SJSA1 (cell line): ENCODE measurements at regions not wholly inside any gene's neighbourhood (a gene's known extent, or its start where the extent isn't known, plus 50 kb on each side); places are given as distances from the start of the nearest gene placed in this dataset.
A peak's percentile ranks its signal among the peaks of the same experiment; 100 is the strongest.
"Not testable (repeated sequence)": the region's sequence is repeated elsewhere in the genome, so short reads cannot be mapped to it uniquely, and the experiment has no call there.

ENCODE experiments used
- DNase-seq, 2 experiments: peaks; one replicate each; pipeline ENCODE4 v3.0.0-alpha.2; 2015 to 2020; ENCODE audit warnings: low spot score in 2 of 2, low read depth in 1 of 2
- H3K27ac ChIP-seq: fragments of 250-450 bp; sonication (Bioruptor Pico); 2 replicates; pipeline ENCODE4 v1.5.1; 2020; ENCODE audit warnings: mild to moderate bottlenecking, moderate library complexity
- H3K27me3 ChIP-seq: fragments of 250-450 bp; sonication (Bioruptor Pico); replicated peaks from 2 replicates; pipeline ENCODE4 v1.5.1; 2020; ENCODE audit warnings: mild to moderate bottlenecking, moderate library complexity
- H3K36me3 ChIP-seq: fragments of 250-450 bp; sonication (Bioruptor Pico); 2 replicates; pipeline ENCODE4 v1.5.1; 2020; ENCODE audit warnings: mild to moderate bottlenecking
- H3K4me1 ChIP-seq: fragments of 250-450 bp; sonication (Bioruptor Pico); replicated peaks from 2 replicates; pipeline ENCODE4 v1.6.1; 2021; ENCODE audit warnings: mild to moderate bottlenecking
- H3K4me3 ChIP-seq: fragments of 250-450 bp; sonication (Bioruptor Pico); 2 replicates; pipeline ENCODE4 v1.5.1; 2020; ENCODE audit warnings: mild to moderate bottlenecking
- H3K9me3 ChIP-seq: fragments of 250-450 bp; sonication (Bioruptor Pico); replicated peaks from 2 replicates; pipeline ENCODE4 v1.5.1; 2020; ENCODE audit warnings: mild to moderate bottlenecking

DNA sequence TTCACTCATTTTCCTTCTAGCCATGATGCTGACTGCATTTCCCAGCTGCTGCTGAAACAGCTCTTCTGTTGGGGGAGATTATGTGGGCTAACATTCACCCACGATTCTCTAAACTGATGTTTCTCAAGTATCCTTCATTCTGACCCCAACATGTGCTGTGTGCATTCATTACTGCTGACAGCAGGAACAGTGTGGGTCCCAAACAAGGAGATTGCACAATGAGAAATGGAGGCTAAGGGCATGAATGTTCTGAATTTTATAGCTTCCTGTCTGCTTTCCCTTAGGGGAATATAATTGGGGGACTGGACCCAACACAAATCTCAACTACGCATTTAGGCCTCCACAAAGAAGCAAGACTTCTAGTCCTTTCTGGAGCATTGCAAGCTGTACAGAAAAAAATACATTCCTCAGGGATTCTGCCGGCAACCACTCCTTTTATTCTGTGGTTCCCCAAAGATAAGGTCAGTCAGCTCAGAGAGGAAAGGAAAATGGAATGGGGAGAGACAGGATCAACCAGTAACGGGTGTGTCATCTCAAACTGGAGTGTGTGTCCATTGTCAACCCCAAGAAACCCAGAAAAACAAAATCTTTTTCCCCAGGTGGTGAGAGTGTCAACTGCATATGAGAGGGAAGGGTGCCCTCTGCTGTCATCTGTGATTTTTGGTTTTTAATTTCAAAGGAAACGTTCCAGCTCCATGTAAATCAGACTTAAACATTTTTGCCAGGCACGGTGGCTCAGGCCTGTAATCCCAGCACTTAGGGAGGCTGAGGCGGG lies 81.5 kb upstream of the EGFL6 start:
- Histone ChIP-seq H3K36me3 (no peaks in the 10 kb centered on the region), H3K27me3 (no peaks in the 10 kb centered on the region), H3K27ac (peak overlapping the region; percentile 95), H3K4me3 (no peak overlapping the region), H3K4me1 (peaks cover 39% of the 10 kb centered on the region), H3K9me3 (no peaks in the 10 kb centered on the region)
- peak; percentile 60 to 80 for DNase-seq

DNA sequence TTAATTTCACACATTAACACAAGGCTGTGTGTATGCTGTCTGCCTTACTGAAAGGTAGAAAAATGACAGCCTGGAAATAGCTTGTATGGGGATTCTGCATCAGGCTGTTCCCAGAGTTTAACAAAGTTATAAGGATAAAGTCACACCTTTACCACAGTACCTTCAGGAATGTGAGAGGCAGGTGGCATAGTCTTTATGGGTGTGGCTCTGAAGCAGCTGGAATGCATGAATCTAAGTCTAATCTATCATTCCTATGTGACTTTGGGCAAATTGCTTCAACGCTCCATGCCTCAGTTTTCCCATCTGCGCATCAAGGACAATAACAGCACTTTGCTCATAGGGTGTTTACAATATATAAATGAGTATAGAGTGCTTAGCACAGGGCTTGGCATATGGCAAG lies 84.2 kb upstream of the EGFL6 start:
- H3K36me3 ChIP-seq = no peaks in the 10 kb centered on the region
- H3K4me1 ChIP-seq = peaks cover 39% of the 10 kb centered on the region
- H3K4me3 ChIP-seq = no peak overlapping the region
- DNase-seq = no peak
- no peaks in the 10 kb centered on the region for H3K27me3 ChIP-seq
- H3K9me3 ChIP-seq = no peaks in the 10 kb centered on the region
- H3K27ac ChIP-seq = no peak overlapping the region

DNA sequence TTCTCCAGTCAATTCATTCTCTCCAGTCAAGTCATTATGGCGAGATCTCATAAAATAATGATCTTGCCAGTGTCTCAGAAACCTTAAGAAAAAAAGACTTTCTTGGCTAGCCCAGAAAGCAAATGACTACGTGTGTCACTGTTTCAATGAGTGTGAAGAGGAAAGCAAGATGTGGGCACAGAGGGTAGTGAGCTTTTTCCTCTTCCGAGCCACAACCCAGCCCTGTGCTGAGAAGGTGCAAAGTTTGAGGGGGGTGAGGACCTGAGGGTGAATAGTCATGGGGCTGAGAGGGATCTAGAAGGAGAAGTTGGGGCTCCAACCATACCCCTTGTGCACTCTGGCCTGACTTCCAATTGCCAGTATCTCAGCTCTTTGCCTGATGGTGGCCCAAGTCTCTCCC lies 85.6 kb upstream of the EGFL6 start:
- Histone ChIP-seq H3K36me3 (no peaks in the 10 kb centered on the region), H3K4me1 (peaks cover 27% of the 10 kb centered on the region), H3K9me3 (no peaks in the 10 kb centered on the region), H3K4me3 (no peak overlapping the region), H3K27me3 (no peaks in the 10 kb centered on the region), H3K27ac (no peak overlapping the region)
- DNase-seq = no peak

DNA sequence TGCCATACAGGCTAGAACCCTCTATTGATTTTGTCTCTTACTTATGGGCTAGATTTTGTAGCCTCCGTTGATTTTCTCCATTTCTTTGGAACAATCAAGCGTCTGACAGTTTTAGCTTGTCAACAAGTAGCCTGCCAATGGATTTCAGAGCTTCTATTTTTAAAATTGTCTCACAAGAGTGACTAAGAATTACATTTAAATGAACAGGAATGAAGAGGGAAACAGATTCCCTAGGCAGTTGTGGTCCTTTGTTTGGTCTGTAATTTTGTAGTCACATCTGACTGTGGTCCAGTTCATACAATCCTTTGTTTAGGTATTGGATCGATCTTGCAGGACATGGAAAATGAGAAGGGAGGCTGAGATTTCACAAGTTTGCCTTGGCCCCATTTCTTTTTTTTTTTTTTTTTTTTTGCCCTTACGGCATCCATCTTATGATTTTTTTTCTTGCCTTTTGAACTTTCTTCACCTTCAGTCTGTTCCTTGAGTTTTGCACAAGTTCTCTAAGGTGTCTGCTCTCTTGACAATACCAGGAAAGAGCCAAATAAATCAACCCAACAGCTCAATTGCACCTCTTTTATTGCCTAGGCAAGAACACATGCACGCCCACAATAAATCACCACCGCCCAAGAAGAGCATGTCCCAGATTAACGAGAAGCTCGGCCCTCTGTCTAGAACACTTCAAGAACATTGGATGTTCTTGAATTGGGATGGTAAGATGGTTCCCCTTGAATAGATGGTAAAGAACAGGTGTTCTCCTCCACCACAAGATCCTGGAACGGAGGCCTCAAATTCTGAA lies 86.5 kb upstream of the EGFL6 start:
- no peaks in the 10 kb centered on the region for H3K9me3 ChIP-seq
- no peak overlapping the region for H3K4me3 ChIP-seq
- H3K36me3 ChIP-seq = no peaks in the 10 kb centered on the region
- no peak overlapping the region for H3K27ac ChIP-seq
- H3K27me3 ChIP-seq = no peaks in the 10 kb centered on the region
- DNase-seq = no peak
- H3K4me1 ChIP-seq = peaks cover 19% of the 10 kb centered on the region

DNA sequence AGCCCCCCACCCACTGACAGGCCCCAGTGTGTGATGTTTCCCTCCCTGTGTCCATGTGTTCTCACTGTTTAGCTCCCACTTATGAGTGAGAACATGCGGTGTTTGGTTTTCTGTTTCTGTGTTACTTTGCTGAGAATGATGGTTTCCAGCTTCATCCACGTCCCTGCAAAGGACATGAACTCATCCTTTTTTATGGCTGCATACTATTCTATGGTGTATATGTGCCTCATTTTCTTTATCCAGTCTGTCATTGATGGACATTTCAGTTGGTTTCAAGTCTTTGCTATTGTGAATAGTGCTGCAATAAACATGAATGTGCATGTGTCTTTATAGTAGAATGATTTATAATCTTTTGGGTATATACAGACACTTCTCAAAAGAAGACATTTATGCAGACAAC lies 88.6 kb upstream of the EGFL6 start:
- DNase-seq, H3K4me3 ChIP-seq, H3K4me1 ChIP-seq, H3K27me3 ChIP-seq, H3K27ac ChIP-seq, H3K9me3 ChIP-seq, H3K36me3 ChIP-seq: not testable (repeated sequence)

DNA sequence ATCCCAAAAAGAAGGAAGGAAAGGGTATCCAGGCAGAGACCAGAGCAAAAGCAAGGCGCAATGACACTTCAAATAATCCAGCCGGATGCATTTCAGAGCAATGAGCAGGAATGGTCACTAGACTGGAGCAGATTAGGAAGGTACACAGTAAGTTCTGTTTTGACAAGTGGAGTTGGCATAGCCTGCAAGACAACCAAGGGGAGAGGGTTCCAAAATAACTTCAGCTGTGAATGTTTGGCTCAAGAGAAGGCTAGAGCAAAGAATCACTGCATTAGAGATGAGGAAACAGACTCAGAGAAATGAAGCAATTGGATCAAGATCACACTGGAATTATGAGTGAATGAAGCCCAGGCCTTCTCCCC lies 90.0 kb upstream of the EGFL6 start:
- no peaks in the 10 kb centered on the region for H3K4me1 ChIP-seq
- no peaks in the 10 kb centered on the region for H3K27me3 ChIP-seq
- no peaks in the 10 kb centered on the region for H3K9me3 ChIP-seq
- no peaks in the 10 kb centered on the region for H3K36me3 ChIP-seq
- no peak overlapping the region for H3K27ac ChIP-seq
- DNase-seq = no peak
- no peak overlapping the region for H3K4me3 ChIP-seq

DNA sequence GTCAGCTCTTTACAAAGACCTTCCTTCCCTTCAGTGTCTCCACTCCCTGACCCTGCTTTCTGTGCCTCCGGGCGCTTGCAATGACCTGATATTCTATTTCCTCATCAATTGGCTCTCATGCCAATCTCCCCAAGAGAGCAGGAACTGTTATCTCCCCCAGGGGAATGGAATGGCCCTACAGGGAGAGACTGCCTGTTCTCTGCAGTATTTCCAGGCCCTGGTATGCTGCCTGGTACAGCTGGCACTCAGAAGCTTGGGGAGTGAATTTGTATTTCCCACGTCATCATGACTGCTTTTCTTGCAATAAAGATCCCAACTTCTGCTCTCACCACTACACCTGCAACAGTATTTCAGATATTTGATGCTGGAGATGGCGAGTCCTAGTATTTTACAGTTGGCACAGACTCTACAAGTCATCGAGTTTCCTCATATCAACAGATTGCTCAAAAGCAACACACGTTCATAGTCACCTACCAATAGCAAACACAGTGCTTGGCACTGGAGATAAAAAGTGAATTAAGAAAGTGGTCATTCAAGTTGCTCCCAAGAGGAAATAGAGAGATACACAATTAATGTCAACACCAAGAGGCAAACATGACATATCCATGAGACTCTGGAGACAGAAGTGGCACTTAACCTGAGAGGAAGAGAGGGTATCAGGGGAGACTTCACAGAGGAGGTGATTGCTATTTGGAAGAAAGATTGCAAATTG lies 90.5 kb upstream of the EGFL6 start:
- no peak overlapping the region for H3K27ac ChIP-seq
- H3K4me1 ChIP-seq = no peaks in the 10 kb centered on the region
- H3K4me3 ChIP-seq = no peak overlapping the region
- H3K27me3 ChIP-seq = no peaks in the 10 kb centered on the region
- H3K36me3 ChIP-seq = no peaks in the 10 kb centered on the region
- DNase-seq = no peak
- no peaks in the 10 kb centered on the region for H3K9me3 ChIP-seq

DNA sequence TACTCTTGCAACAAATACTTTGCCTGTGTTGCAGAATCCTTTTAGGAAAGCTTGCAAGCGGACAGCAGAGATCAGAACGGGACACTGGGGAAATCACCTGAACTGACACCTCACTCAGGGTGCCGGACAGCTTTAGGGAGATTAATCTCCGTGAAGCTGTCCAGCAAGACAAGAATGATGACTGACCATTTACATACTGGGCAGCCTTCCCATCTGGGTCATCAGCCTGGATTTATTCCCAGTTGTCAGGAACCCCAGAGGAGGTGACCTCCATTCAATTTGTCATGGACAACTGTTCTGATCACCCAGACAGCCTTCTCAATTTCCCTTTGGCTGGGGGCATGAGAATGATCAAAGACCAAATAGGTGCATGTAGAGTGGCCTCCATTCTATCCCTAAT lies 93.0 kb upstream of the EGFL6 start:
- Histone ChIP-seq H3K27ac (no peak overlapping the region), H3K4me1 (no peaks in the 10 kb centered on the region), H3K4me3 (no peak overlapping the region), H3K27me3 (no peaks in the 10 kb centered on the region), H3K9me3 (no peaks in the 10 kb centered on the region), H3K36me3 (no peaks in the 10 kb centered on the region)
- DNase-seq = no peak

DNA sequence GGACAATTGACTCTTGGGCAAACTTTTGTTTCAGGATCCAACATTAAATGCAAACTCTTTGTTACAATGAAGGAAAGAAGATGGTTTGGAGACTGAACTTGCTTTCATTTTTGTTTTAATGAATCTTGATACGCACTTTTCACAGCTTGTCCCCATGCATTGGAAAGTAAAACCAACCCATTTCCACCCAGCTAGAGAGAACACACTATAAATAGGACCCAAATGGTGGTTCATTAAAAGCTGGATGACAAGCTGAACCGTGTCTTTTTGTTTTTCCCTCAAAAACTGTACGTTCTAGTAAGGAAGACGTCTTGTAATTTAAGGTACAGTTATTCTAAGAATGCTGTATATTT lies 95.3 kb upstream of the EGFL6 start:
- no peak for DNase-seq
- Histone ChIP-seq H3K27ac (no peak overlapping the region), H3K36me3 (no peaks in the 10 kb centered on the region), H3K4me1 (no peaks in the 10 kb centered on the region), H3K4me3 (no peak overlapping the region), H3K9me3 (no peaks in the 10 kb centered on the region), H3K27me3 (no peaks in the 10 kb centered on the region)

DNA sequence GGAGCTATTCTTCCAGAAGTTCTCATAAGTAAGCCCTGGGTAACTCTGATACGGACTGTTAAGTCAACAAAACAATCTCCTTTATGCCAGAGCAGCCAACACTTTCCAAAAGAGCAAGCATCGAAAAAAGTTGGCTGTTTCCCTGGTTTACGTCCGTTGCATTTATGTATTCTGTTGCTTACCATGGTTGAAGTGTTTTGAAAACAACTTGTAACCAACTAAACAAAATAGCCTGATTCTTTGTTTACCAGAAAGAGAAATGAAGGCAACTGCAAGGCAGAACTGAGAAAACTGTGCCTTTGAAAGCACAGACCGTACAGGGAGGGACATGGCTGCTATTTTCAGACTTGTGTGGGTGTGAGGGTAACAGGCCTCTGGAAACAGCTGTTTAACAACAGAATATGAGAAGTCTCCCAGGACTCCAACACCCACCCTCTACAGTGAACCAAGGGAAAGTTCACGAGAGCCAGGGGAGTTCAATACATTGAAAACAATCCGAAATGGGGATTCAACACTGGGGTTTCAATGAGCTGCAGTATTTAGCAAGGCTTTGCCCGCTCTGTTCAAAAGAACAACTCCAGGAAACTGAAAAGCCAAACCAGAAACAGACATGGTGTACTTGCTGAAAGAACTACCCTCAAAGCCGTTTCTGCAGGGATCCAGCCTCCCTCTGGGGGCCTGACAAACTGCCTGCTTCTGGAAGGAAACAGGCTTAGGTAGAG lies 95.8 kb upstream of the EGFL6 start:
- no peak overlapping the region for H3K4me3 ChIP-seq

DNA sequence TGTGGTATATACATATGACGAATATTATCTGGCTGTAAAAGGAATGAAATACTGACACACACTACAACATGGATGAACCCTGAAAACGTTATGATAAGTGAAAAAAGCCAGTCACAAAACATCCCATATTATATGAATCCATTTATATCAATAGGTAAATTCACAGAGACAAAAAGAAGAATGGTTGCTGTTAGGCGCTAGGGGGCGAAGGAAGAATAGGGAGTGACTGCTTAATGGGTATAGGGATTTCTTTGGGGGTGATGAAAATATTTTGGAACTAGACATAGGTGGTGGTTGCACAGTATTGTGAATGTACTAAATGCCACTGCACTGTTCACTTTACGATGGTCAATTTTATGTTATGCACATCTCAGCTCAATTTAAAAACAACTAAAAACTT lies 96.4 kb upstream of the EGFL6 start:
- H3K27me3 ChIP-seq = no peaks in the 10 kb centered on the region
- no peaks in the 10 kb centered on the region for H3K36me3 ChIP-seq
- H3K27ac ChIP-seq = no peak overlapping the region
- H3K4me1 ChIP-seq = no peaks in the 10 kb centered on the region
- H3K9me3 ChIP-seq = no peaks in the 10 kb centered on the region
- no peak overlapping the region for H3K4me3 ChIP-seq
- no peak for DNase-seq

More for the DNA sequence above, 95.8 kb upstream of the EGFL6 start:
- Histone ChIP-seq H3K27ac (no peak overlapping the region), H3K27me3 (no peaks in the 10 kb centered on the region), H3K36me3 (no peaks in the 10 kb centered on the region), H3K9me3 (no peaks in the 10 kb centered on the region), H3K4me1 (no peaks in the 10 kb centered on the region)
- no peak for DNase-seq

DNA sequence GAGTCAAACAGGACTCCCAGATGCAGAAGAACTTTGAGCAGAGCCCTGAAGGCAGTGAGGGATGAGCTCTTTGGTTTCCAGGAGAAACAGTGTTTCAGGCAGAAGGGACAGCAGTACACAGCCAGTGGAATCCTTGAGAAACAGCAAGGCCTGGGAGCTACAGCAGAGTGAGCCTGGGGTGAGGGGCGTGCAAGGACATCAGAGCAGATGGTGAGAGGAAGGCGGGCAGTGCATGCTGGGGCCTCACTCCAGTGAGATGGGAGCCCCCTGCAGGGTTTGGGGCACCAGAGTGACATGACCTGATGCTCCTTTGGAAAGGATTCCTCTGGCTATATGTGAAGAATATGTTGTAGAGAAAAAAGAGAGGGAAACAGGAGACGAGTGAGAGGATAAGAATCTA lies 98.1 kb upstream of the EGFL6 start:
- DNase-seq = no peak
- H3K27ac ChIP-seq = no peak overlapping the region
- H3K4me3 ChIP-seq = no peak overlapping the region
- no peaks in the 10 kb centered on the region for H3K4me1 ChIP-seq
- H3K36me3 ChIP-seq = no peaks in the 10 kb centered on the region
- no peaks in the 10 kb centered on the region for H3K27me3 ChIP-seq
- no peaks in the 10 kb centered on the region for H3K9me3 ChIP-seq

DNA sequence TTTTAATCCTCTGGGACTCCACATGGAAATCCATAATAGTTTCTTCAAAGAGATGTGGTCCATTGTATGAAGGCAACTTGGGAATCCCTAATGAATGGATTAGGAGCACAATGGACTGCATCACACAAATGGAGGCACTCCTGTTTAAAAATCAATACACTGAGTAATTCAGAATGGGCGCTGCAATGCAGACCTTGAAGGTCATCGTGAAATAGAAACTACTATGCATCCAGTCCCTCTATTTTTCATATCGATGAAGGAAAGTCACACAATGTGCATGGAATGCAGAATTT lies 98.8 kb upstream of the EGFL6 start:
- Histone ChIP-seq H3K4me3 (no peak overlapping the region), H3K27ac (no peak overlapping the region)

More for the DNA sequence above, 98.8 kb upstream of the EGFL6 start:
- DNase-seq = no peak
- no peaks in the 10 kb centered on the region for H3K27me3 ChIP-seq
- no peaks in the 10 kb centered on the region for H3K36me3 ChIP-seq
- H3K4me1 ChIP-seq = no peaks in the 10 kb centered on the region
- no peaks in the 10 kb centered on the region for H3K9me3 ChIP-seq
